GM18499 (cell line): ENCODE measurements at regions not wholly inside any gene's neighbourhood (a gene's known extent, or its start where the extent isn't known, plus 50 kb on each side); places are given as distances from the start of the nearest gene placed in this dataset.
"Not testable (repeated sequence)": the region's sequence is repeated elsewhere in the genome, so short reads cannot be mapped to it uniquely, and the experiment has no call there.

Source experiments
- ATAC-seq: cut with Tn5 transposase; IDR thresholded peaks from one replicate; pipeline ENCODE4 v1.9.1; 2021; ENCODE audit warnings: moderate number of reproducible peaks; ENCODE audit not compliant: insufficient read depth, unreplicated experiment

- no peak for ATAC-seq
Observed at GRCh38 chr7:131056007-131056406, 271.7 kb upstream of the MKLN1 start.

DNA sequence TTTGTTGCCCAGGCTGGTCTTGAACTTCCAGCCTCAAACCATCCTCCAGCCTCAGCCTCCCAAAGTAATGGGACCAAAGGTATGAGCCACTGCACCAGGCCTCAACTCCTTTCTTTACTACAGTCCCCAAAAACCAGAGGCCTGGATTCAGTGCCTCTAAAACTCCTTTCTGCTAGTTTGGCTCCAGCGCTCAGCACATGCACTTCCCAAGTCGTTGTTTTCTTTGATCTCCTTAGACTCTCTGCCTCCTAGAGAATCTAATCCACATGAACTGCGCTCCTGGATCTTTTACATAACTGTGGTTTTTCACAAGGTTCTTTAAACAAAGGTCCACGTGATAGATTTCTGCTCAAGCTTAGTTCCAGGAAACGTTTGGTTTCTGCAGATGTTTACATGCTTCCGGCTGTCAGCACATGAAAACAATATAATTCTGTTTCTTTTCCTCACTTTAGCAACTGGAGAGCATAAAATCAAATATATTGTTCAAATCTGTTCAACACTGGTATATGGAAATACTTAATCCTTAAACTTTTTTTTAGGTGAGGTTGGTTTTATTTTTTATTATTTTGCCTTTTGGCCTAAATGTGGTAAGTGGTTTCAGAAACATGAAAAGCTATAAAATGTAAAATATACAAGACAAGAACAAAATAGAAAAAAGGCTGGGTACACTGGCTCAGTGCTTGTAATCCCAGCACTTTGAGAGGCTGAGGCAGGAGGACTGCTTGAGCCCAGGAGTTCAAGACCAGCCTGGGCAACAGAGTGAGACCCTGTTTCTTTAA lies 270.5 kb upstream of the MKLN1 start:
- no peak for ATAC-seq

- no peak for ATAC-seq
Observed at GRCh38 chr7:131057794-131058070, 269.9 kb upstream of the MKLN1 start.

DNA sequence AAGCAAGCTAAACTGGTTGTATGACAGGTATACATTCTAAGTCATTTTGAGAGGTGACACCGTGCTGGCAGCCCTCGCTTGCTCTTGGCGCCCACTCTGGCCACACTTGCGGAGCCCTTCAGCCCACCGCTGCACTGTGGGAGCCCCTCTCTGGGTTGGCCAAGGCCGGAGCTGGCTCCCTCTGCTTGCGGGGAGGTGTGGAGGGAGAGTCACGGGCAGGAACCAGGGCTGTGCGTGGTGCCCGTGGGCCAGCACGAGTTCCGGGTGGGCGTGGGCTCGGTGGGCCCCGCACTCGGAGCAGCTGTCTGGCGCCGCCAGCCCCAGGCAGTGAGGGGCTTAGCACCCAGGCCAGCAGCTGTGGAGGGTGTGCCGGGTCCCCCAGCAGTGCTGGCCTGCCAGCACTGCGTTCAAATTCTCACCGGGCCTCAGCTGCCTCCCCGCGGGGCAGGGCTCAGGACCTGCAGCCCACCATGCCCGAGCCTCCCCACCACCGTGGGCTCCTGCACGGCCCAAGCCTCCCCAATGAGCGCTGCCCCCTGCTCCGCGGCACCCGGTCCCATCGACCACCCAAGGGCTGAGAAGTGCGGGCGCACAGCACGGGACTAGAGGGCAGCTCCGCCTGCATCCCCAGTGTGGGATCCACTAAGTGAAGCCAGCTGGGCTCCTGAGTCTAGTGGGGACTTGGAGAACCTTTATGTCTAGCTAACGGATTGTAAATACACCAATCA lies 269.0 kb upstream of the MKLN1 start:
- ATAC-seq, result not testable (repeated sequence)

DNA sequence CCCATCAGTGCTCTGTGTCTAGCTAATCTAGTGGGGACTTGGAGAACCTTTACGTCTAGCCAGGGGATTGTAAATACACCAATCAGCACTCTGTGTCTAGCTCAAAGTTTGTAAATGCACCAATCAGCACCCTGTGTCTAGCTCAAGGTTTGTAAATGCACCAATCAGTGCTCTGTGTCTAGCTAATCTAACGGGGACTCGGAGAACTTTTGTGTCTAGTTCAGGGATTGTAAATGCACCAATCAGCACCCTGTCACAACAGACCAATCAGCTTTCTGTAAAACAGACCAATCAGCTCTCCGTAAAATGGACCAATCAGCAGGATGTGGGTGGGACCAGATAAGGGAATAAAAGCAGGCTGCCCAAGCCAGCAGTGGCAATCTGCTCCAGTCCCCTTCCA lies 268.3 kb upstream of the MKLN1 start:
- not testable (repeated sequence) for ATAC-seq

DNA sequence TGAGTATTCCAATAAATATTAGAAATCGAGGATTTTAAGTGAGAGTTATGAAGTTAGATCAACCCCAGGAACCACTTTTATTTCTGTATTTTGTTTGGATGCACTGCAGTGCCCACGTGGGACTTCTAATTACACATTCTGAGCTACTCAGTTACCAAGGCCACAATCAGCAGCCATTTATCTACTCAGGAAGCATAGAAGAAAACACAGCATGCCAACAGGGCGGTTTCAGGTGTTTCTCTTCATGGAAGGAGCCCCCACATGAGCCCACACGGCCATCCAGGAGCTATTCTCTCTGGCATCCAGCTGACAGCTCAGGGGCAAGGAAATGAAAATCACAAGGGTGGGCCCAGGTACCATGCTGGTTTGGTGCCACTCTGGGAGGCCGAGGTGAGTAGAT lies 266.5 kb upstream of the MKLN1 start:
- no peak for ATAC-seq

DNA sequence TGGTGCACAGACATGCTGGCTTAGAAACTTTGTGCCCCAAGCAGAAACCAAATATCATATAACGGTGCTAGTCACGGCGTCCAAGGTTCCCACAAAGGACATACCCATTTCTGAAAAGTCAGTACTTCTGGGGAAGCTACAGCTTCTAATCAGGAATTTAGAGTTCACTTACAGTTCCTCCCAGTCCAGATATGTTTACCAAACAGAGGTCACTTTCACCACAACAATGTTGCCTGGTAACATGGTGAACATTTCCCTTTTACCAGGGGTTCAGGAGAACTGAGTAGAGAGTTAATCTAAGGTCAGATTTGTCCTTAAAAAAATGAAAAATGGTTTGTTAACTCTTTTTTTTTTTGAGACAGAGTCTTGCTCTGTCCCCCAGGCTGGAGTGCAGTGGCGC lies 265.9 kb upstream of the MKLN1 start:
- no peak for ATAC-seq

DNA sequence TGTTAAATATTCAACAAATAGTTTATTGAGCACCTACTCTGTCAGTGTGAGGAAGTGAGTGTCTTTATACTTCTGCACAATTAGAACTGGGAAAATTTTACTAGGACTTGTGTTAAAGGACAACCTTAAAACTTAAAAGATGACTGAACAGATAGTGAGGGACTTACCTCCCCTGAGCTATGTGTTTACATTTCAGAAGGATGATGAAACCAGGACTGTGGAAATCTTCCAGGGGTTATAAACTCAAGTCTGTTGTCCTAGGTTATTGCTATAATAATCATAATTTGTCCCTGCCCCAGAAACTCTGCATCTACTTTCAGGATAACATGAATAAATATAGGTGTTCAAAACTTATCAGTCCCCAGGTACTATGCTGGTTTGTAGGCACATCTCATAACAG lies 261.0 kb upstream of the MKLN1 start:
- ATAC-seq, result no peak

- ATAC-seq, result no peak
Observed at GRCh38 chr7:131067220-131067619, 260.5 kb upstream of the MKLN1 start.

GRCh38 chr7:131068604-131069021 lies 259.1 kb upstream of the MKLN1 start:
- no peak for ATAC-seq

GRCh38 chr7:131071786-131072504 lies 255.7 kb upstream of the MKLN1 start:
- no peak for ATAC-seq

GRCh38 chr7:131072505-131073091 lies 255.1 kb upstream of the MKLN1 start:
- no peak for ATAC-seq

DNA sequence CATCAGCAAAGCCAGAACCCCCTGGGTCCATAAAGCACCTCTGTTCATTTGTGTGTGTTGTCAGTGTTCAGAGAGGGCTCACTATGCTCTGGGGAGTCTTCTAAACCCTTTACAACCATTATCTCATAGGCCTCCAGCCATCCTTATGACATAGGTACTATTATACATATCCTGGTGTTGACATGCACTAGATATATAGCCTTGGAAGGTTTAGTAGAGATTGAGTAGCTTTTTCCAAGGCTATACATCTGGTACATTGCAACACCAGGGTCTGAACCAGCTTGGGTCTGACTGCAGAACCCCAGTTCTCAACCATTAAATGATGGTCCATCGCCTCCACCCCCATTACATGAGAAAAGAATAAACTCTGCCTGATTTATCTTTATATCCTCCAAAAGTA lies 253.6 kb upstream of the MKLN1 start:
- no peak for ATAC-seq

DNA sequence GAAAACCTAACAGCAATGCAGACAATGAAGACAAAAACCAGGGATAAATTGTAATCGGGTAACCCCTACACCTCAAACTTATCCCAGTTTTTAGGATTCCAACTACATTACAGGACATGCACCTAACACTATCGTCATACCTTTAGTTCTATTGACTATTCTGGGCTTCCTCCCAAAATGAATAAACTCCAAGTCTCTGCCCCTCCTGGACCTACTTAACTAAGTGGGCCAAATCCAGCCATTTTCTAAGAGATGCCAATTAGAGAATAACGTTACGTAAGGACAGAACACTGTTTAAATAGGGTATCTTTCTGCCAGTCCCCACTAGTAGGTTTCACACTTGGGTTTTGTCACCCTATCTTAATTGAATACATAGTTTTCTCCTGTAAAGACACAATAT lies 253.1 kb upstream of the MKLN1 start:
- ATAC-seq, result no peak

DNA sequence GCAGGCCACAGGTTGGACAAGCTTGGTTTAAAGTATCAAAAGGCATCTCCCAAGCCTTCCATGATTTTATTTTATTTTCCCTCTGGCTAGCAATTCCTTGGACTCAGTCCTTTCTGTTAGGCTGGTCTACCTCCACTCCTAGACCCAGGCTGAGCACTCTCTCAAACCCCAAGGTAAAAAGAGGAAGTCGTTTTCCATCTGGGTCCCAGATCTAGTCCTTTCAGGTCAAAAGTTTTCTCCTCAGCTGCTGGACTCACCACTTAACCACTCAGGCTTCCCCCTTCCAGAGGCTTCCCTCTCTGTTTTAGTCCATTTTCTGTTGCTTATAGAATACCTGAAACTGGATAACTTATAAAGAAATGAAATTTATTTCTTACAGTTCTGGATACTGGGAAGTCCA lies 252.3 kb upstream of the MKLN1 start:
- ATAC-seq, result no peak

DNA sequence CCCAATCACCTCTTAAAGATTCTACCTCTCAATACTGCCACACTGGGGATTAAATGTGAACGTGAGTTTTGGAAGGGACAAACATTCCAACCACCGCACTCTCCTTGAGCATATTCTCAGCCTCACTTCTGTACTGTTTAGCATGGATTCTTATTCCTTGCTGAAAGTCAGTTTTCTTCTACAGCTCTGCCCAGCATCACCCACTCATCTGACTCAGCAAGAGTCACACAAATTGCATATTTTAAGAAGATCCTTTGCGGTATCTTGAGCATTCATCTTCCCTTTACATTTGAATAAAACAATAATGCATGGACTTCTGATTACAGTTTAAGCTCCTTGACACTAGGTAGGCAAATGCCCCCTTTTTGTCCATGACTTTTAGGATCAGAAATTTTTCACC lies 251.6 kb upstream of the MKLN1 start:
- no peak for ATAC-seq

DNA sequence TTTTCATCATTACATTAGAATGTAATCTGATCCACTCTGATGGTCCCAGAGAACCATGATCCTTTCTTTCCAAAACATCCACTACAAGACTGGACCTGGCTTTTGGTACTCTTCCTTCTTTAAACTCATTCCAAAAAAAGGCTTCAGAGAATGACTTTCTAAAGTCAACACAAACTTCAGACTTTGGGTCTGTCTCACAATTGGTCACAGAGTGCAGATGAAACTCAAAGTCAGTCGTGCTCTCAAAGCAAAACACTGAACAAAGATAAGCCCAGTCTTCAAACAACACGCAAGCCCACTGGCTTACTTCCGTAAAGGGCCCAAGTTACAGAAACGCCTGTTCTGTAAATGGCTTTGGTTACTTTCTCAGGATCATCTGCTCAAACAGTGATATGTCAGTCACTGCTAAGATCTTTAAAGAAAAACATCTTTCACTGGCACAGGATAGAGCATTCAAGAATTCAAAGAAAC lies 250.9 kb upstream of the MKLN1 start:
- ATAC-seq, result no peak

DNA sequence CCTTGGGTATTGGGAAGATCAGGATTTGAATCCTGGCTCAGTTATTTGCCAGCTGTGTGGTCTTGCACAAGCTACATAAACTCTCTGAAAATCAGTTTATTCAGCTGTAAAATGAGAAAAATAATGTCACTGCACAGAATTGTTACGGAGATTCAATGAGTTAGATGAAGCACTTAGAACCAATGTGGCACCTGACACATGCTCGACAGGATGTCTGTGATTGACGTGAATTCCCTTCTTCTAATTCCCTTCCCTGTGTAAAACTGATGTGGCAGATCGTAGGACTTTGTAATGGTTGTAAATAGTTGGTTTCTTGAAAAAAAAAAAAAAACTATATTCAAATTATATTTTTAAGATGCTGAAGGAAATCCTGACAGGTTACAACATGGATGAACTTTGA lies 249.9 kb upstream of the MKLN1 start:
- ATAC-seq, result no peak

DNA sequence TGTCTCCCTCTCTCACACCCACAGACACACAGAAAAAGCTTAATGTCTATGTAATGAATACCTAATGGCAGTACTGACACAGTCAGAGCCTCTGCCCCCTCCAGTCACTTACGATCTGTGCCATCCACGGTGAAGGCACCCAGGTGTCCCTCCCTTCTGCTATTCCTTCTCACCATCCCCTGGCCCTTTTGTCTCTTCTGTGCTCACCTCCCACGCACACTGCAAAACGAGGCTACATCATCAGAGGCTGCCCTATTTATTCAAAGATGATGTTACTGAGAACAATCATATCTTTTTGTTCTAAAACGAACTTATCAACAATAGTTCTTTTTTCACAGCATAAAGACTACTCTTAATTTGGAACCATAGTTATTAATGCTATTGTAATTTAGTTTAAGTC lies 246.9 kb upstream of the MKLN1 start:
- no peak for ATAC-seq

DNA sequence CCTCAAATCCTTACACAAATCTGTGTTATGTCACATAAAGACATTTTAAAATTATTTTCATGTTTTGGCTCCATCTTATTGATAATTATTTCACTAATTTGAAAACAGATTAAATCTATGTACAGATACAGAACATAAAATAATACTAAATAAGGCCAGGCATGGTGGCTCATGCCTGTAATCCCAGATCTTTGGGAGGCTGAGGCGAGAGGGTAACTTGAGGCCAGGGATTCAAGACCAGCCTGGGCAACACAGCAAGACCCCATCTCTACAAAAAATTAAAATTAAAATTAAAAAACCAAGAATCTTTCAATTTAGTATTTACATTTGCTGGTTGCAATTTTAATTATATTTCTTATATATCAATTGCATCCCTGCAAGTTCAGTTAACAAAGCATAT lies 246.4 kb upstream of the MKLN1 start:
- ATAC-seq, result no peak

GRCh38 chr7:131083781-131084180 lies 243.9 kb upstream of the MKLN1 start:
- no peak for ATAC-seq
